H1 (cell line): ENCODE measurements at regions not wholly inside any gene's neighbourhood (a gene's known extent, or its start where the extent isn't known, plus 50 kb on each side); places are given as distances from the start of the nearest gene placed in this dataset.

Experiments used
- CTCF ChIA-PET: fragments of 300-600 bp; sonication (Branson Sonifier 250); formaldehyde crosslinking; loops from one replicate; lab custom pipeline; 2021; ENCODE audit not compliant: partially characterized antibody; lab: Charles Lee
- POLR2A ChIA-PET: fragments of 300-600 bp; sonication (Branson Sonifier 250); formaldehyde crosslinking; loops from one replicate; lab custom pipeline; 2021; ENCODE audit warnings: inconsistent platforms; ENCODE audit not compliant: partially characterized antibody; lab: Charles Lee
- DNase-seq, 2 experiments: peaks; one replicate each; pipeline versions ENCODE4 v3.0.0 to v3.0.0-alpha.2; 2010 to 2022; ENCODE audit warnings: low spot score in 2 of 2, low read depth in 1 of 2, mixed read lengths in 1 of 2
- FAIRE-seq: peaks from 2 replicates; lab custom pipeline; 2011; peaks lifted over from hg19 to GRCh38; lab: Jason Lieb, UNC
- H2AFZ ChIP-seq: 2 replicates; pipeline ENCODE4 v1.8.1; 2012; ENCODE audit warnings: low read length, inconsistent platforms
- H2AK5ac ChIP-seq: 2 replicates; pipeline ENCODE4 v1.6.1; 2013; ENCODE audit warnings: low read depth, low read length
- H2BK120ac ChIP-seq: replicated peaks from 2 replicates; pipeline ENCODE3; 2013; ENCODE audit warnings: low read depth, low read length, inconsistent platforms
- H2BK12ac ChIP-seq: 2 replicates; pipeline ENCODE4 v1.6.1; 2013; ENCODE audit warnings: low read depth, low read length
- H2BK15ac ChIP-seq: 2 replicates; pipeline ENCODE4 v1.6.1; 2013; ENCODE audit warnings: low read length
- H2BK20ac ChIP-seq: 2 replicates; pipeline ENCODE4 v1.6.1; 2013; ENCODE audit warnings: low read length
- H2BK5ac ChIP-seq: 2 replicates; pipeline ENCODE4 v1.6.1; 2013; ENCODE audit warnings: low read depth, low read length
- H3K14ac ChIP-seq: 2 replicates; pipeline ENCODE4 v1.6.1; 2013; ENCODE audit warnings: inconsistent platforms; ENCODE audit not compliant: insufficient read length
- H3K18ac ChIP-seq: 2 replicates; pipeline ENCODE4 v1.6.1; 2013; ENCODE audit warnings: low read length; ENCODE audit errors: extremely low read depth
- H3K23ac ChIP-seq: 2 replicates; pipeline ENCODE4 v1.6.1; 2013; ENCODE audit warnings: inconsistent platforms; ENCODE audit not compliant: insufficient read length
- H3K23me2 ChIP-seq: 2 replicates; pipeline ENCODE4 v1.6.1; 2013; ENCODE audit warnings: low read depth, low read length
- H3K27ac ChIP-seq: 2 replicates; pipeline ENCODE4 v1.6.1; 2011; ENCODE audit warnings: low read depth, low read length, inconsistent platforms
- H3K27me3 ChIP-seq, 4 experiments: replicated peaks in 1 of 4; 1 replicate in 1 of 4; 2 replicates in 3 of 4; pipeline versions ENCODE4 v1.6.1 to v1.8.1; 2011 to 2013; ENCODE audit warnings: low read length in 3 of 4, mild to moderate bottlenecking in 3 of 4, inconsistent platforms in 2 of 4, mixed read lengths in 2 of 4, moderate library complexity in 1 of 4; ENCODE audit not compliant: control insufficient read depth in 3 of 4, insufficient read depth in 3 of 4; ENCODE audit errors: extremely low read depth in 1 of 4
- H3K36me3 ChIP-seq, 4 experiments: 2 replicates each; pipeline versions ENCODE4 v1.6.1 to v1.8.1; 2011 to 2013; ENCODE audit warnings: mild to moderate bottlenecking in 4 of 4, low read length in 3 of 4, moderate library complexity in 2 of 4, control low read depth in 1 of 4, inconsistent platforms in 1 of 4; ENCODE audit not compliant: insufficient read depth in 4 of 4, control insufficient read depth in 2 of 4
- H3K4ac ChIP-seq: replicated peaks from 2 replicates; pipeline ENCODE3; 2013; ENCODE audit warnings: low read length, low read depth, mixed read lengths, inconsistent platforms; ENCODE audit not compliant: insufficient read length
- H3K4me1 ChIP-seq, 4 experiments: replicated peaks in 1 of 4; 1 replicate in 1 of 4; 2 replicates in 3 of 4; pipeline versions ENCODE4 v1.6.1 to v1.8.1; 2011 to 2013; ENCODE audit warnings: low read length in 3 of 4, inconsistent platforms in 2 of 4, mixed read lengths in 1 of 4; ENCODE audit not compliant: insufficient read depth in 4 of 4, control insufficient read depth in 3 of 4
- H3K4me2 ChIP-seq, 2 experiments: 2 replicates each; pipeline versions ENCODE4 v1.6.1 to v1.8.1; 2011 to 2013; ENCODE audit warnings: low read depth in 2 of 2, low read length in 2 of 2, control low read depth in 1 of 2, inconsistent platforms in 1 of 2, mild to moderate bottlenecking in 1 of 2; ENCODE audit not compliant: insufficient read depth in 1 of 2
- H3K4me3 ChIP-seq, 4 experiments: fragments of 200-600, 300-600 bp in 1 of 4; sonication (generic), shearing (Covaris generic), sonication (Bioruptor Twin) in 1 of 4; 2 replicates each; pipeline versions ENCODE4 v1.5.1 to v1.8.1; 2011 to 2016; ENCODE audit warnings: low read length in 4 of 4, low read depth in 3 of 4, control low read depth in 2 of 4, inconsistent platforms in 2 of 4, mild to moderate bottlenecking in 2 of 4, mixed read lengths in 1 of 4, moderate library complexity in 1 of 4; ENCODE audit not compliant: insufficient read depth in 2 of 4; ENCODE audit errors: extremely low read depth in 1 of 4
- H3K56ac ChIP-seq: replicated peaks from 2 replicates; pipeline ENCODE3; 2013; ENCODE audit warnings: low read depth, mild to moderate bottlenecking, mixed read lengths, low read length, inconsistent platforms; ENCODE audit not compliant: insufficient read length
- H3K79me1 ChIP-seq: 2 replicates; pipeline ENCODE4 v1.6.1; 2013; ENCODE audit warnings: low read depth, low read length, control low read depth
- H3K79me2 ChIP-seq, 2 experiments: 2 replicates each; pipeline versions ENCODE4 v1.6.1 to v1.8.1; 2012 to 2013; ENCODE audit warnings: low read length in 2 of 2, mild to moderate bottlenecking in 2 of 2, inconsistent platforms in 1 of 2; ENCODE audit not compliant: insufficient read depth in 2 of 2, control insufficient read depth in 1 of 2
- H3K9ac ChIP-seq, 4 experiments: replicated peaks in 1 of 4; 1 replicate in 1 of 4; 2 replicates in 3 of 4; pipeline versions ENCODE4 v1.6.1 to v1.8.1; 2011 to 2013; ENCODE audit warnings: low read depth in 3 of 4, low read length in 3 of 4, control low read depth in 2 of 4, mild to moderate bottlenecking in 2 of 4, moderate library complexity in 2 of 4, inconsistent platforms in 1 of 4; ENCODE audit errors: extremely low read depth in 1 of 4
- H3K9me3 ChIP-seq, 2 experiments: 2 replicates each; pipeline versions ENCODE4 v1.6.1 to v1.8.1; 2012 to 2013; ENCODE audit warnings: mild to moderate bottlenecking in 2 of 2, moderate library complexity in 2 of 2, control low read depth in 1 of 2, inconsistent platforms in 1 of 2, low read depth in 1 of 2, low read length in 1 of 2, mixed read lengths in 1 of 2; ENCODE audit not compliant: insufficient read depth in 2 of 2
- H4K20me1 ChIP-seq, 2 experiments: replicated peaks in 1 of 2; 2 replicates each; pipeline versions ENCODE3 to v1.8.1; 2011 to 2013; ENCODE audit warnings: inconsistent platforms in 2 of 2, low read length in 2 of 2, mild to moderate bottlenecking in 1 of 2; ENCODE audit not compliant: insufficient read depth in 2 of 2, control insufficient read depth in 1 of 2
- H4K5ac ChIP-seq: 2 replicates; pipeline ENCODE4 v1.6.1; 2013; ENCODE audit warnings: low read length, low read depth, mixed read lengths, inconsistent platforms; ENCODE audit not compliant: insufficient read length
- H4K8ac ChIP-seq: 2 replicates; pipeline ENCODE4 v1.8.0; 2013; ENCODE audit warnings: mild to moderate bottlenecking, moderate library complexity, low read length, inconsistent platforms; ENCODE audit not compliant: insufficient read depth; ENCODE audit errors: extremely low read depth
- H4K91ac ChIP-seq: replicated peaks from 2 replicates; pipeline ENCODE3; 2013; ENCODE audit warnings: low read length, mixed read lengths, inconsistent platforms; ENCODE audit not compliant: insufficient read length
- CBX5 ChIP-seq: fragments of 300-800, 300-1000 bp; sonication (generic); IDR thresholded peaks from 2 replicates; pipeline ENCODE4 v1.7.1; 2016; ENCODE audit warnings: antibody characterized with exemption, low read length, low read depth
- CHD2 ChIP-seq: IDR thresholded peaks from 2 replicates; pipeline ENCODE4 v1.6.1; 2012; ENCODE audit warnings: low read length, improper control_type of control experiment
- RFX5 ChIP-seq: IDR thresholded peaks from 2 replicates; pipeline ENCODE4 v1.6.1; 2011; ENCODE audit warnings: low read depth, low read length, improper control_type of control experiment, borderline replicate concordance
- TAF7 ChIP-seq: optimal IDR thresholded peaks from 2 replicates; pipeline ENCODE3; 2011; ENCODE audit warnings: low read depth, mild to moderate bottlenecking, inconsistent platforms, low read length, moderate library complexity, borderline replicate concordance
- WGBS, 2 experiments: shearing (Covaris generic) in 1 of 2; methylation state at CpG; one replicate each; pipeline versions ENCODE4 v1.1.6 to v1.1.7; 2013 to 2015; ENCODE audit warnings: low lambda C conversion rate in 2 of 2, mixed read lengths in 2 of 2, inconsistent platforms in 1 of 2, low coverage in 1 of 2, missing lambda C conversion rate in 1 of 2; ENCODE audit not compliant: insufficient replicate concordance in 2 of 2, insufficient coverage in 1 of 2, insufficient read length in 1 of 2; ENCODE audit errors: extremely low coverage in 1 of 2, missing lambda C conversion rate in 1 of 2; 5-methylcytosine and 5-hydroxymethylcytosine counted together

DNA sequence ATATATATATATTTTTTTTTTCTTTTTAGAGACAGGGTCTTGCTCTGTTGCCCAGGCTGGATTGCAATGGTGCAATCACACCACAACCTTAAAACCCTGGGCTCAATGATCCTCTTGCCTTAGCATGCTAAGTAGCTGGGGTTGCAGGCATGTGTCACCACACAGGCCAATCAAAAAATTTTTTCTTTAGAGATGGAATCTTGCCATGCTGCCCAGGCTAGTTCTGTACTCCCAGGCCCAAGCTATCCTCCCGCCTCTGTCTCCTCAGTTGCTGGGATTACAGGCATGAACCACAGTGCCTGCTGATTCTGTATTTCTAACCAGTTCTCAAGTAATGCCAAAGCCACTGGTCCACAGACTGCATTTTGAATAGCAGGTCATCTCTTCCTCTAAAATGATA is 291.3 kb upstream of the ZPLD1 start:
- Histone ChIP-seq H3K4me1 (no peaks in the 10 kb centered on the region), H2AK5ac (no peak overlapping the region), H3K23ac (no peak overlapping the region), H3K4me3 (no peak overlapping the region), H3K56ac (no peak overlapping the region), H3K23me2 (no peaks in the 10 kb centered on the region), H3K79me2 (no peaks in the 10 kb centered on the region), H2BK20ac (no peak overlapping the region), H2BK120ac (no peak overlapping the region), H3K36me3 (no peaks in the 10 kb centered on the region), H2BK15ac (no peak overlapping the region), H3K4ac (no peak overlapping the region), H2BK12ac (no peak overlapping the region), H3K9ac (no peak overlapping the region), H3K4me2 (no peak overlapping the region), H3K9me3 (no peaks in the 10 kb centered on the region), H2BK5ac (no peak overlapping the region), H2AFZ (no peak overlapping the region), H3K27ac (no peak overlapping the region), H3K79me1 (no peaks in the 10 kb centered on the region), H4K5ac (no peak overlapping the region), H4K8ac (no peak overlapping the region), H3K27me3 (no peaks in the 10 kb centered on the region), H4K91ac (no peak overlapping the region), H3K18ac (no peak overlapping the region), H3K14ac (no peak overlapping the region), H4K20me1 (no peaks in the 10 kb centered on the region)
- TF ChIP-seq RFX5 = no peak
- TF ChIP-seq TAF7 = no peak
- no peak for TF ChIP-seq CBX5
- no peak for TF ChIP-seq CHD2
- DNase-seq (no peak), FAIRE-seq (no peak)
- 94% methylated on average over 1 of the region's 1 CpG; no CpG with 5 or more reads in 1 of the 2 experiments for WGBS, 2 experiments
- ChIA-PET POLR2A (no interaction called here), CTCF (interaction anchor here (0.6 to 0.7 kb wide), 2 partner anchors 17 to 398 kb away, joined by 3 read pairs; no protein-coding TSS in a partner anchor)
